Immature natural killer cell (primary cell): ENCODE measurements at regions not wholly inside any gene's neighbourhood (a gene's known extent, or its start where the extent isn't known, plus 50 kb on each side); places are given as distances from the start of the nearest gene placed in this dataset.

Source experiments
- DNase-seq, 3 donors: peaks; one replicate each; pipeline ENCODE4 v3.0.0; 2022; ENCODE audit warnings: mixed read lengths in 1 of 3
- H3K27ac Mint-ChIP-seq, 6 donors: one replicate each; pipeline ENCODE4 v1.8.0; 2020; ENCODE audit warnings: mixed read lengths in 6 of 6, mild to moderate bottlenecking in 5 of 6, inconsistent platforms in 4 of 6, moderate library complexity in 3 of 6
- H3K27me3 Mint-ChIP-seq, 3 donors: one replicate each; pipeline ENCODE4 v1.8.0; 2020 to 2021; ENCODE audit warnings: low read depth in 3 of 3, mild to moderate bottlenecking in 3 of 3, mixed read lengths in 3 of 3, moderate library complexity in 3 of 3, inconsistent platforms in 1 of 3
- H3K36me3 Mint-ChIP-seq, 3 donors: one replicate each; pipeline ENCODE4 v1.8.0; 2020; ENCODE audit warnings: mixed read lengths in 3 of 3, inconsistent platforms in 2 of 3, mild to moderate bottlenecking in 2 of 3
- H3K4me1 Mint-ChIP-seq, 2 donors: one replicate each; pipeline ENCODE4 v1.8.0; 2020; ENCODE audit warnings: inconsistent platforms in 2 of 2, mild to moderate bottlenecking in 2 of 2, mixed read lengths in 2 of 2, moderate library complexity in 1 of 2
- H3K4me3 Mint-ChIP-seq, 5 donors: one replicate each; pipeline ENCODE4 v1.8.0; 2020; ENCODE audit warnings: mild to moderate bottlenecking in 5 of 5, mixed read lengths in 5 of 5, inconsistent platforms in 3 of 5, moderate library complexity in 3 of 5
- H3K9me3 Mint-ChIP-seq, 6 donors: one replicate each; pipeline ENCODE4 v1.8.0; 2020; ENCODE audit warnings: mild to moderate bottlenecking in 6 of 6, mixed read lengths in 6 of 6, inconsistent platforms in 4 of 6, moderate library complexity in 3 of 6

DNA sequence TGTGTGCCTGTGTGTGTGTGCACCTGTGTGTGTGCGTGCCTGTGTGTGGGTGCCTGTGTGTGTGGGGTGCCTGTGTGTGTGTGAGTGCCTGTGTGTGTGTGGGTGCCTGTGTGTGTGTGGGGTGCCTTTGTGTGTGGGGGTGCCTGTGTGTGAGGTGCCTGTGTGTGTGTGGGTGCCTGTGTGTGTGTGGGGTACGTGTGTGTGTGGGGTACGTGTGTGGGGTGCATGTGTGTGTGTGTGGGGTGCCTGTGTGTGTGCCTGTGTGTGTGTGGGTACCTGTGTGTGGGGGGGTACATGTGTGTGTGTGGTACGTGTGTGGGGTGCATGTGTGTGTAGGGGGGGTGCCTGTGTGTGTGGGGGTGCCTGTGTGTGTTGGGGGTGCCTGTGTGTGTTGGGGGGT, 73.4 kb upstream of the HGFAC start:
- Mint-ChIP-seq H3K27ac (peak overlapping the region in 1 of 6 donors; percentile 9), H3K4me1 (peaks cover 29 to 38% of the 10 kb centered on the region in 2 donors), H3K36me3 (no peaks in the 10 kb centered on the region), H3K9me3 (no peaks in the 10 kb centered on the region), H3K27me3 (peaks cover 0 to 4% (median 2%) of the 10 kb centered on the region in 3 donors), H3K4me3 (peak overlapping the region in 1 of 5 donors; percentile 61)
- DNase-seq, result no peak

DNA sequence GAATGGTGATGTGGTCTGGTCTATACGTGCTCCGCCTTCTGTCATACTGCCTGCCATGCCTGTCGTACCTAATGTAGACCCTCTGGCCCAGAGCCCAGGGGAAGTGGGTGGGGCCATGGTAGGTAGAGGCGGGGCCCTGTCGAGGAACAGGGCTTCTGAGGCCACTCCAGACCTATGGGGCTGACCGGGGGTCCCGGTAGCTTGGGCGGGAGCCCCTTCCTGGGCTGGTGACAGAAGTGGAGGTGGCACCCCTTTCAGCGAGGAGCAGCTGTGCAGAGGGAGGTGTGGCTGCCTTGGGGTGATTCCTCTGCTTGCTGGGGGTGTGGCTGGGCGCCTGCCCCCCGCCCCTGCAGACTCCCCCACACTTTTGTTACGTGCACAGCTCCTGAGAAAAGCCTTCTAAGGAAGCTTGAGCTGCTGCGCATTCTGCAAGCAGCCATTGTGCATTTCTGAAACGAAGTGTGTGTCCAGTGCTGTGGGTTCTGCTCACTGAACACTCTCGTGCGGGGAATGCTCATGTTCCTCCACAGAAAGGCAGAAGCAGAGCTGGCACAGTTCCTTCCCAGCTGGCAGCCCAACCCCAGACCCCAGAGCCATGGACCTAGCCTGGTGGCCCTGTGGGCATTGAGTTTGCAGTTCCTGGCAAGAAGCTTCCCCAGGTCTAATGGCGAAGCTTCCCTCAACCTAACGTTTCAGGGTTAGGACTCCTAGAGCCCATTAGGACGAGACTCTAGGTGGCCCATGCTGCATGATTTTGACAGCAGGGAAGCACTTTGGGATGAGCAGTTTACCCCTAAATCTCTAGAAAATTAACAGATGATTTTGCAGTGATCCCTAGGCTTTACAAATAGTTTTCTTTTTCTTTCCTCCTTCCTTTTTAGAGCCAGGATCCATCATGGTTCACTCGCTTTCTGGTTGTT, 72.7 kb upstream of the HGFAC start:
- Mint-ChIP-seq H3K4me1 (peaks cover 35 to 46% of the 10 kb centered on the region in 2 donors), H3K27ac (peak overlapping the region in 4 of 6 donors; percentile 14 to 67 (median 36)), H3K9me3 (no peaks in the 10 kb centered on the region), H3K36me3 (no peaks in the 10 kb centered on the region), H3K27me3 (peaks cover 0 to 4% (median 2%) of the 10 kb centered on the region in 3 donors), H3K4me3 (peak overlapping the region; percentile 69 to 84 (median 75))
- no peak for DNase-seq

DNA sequence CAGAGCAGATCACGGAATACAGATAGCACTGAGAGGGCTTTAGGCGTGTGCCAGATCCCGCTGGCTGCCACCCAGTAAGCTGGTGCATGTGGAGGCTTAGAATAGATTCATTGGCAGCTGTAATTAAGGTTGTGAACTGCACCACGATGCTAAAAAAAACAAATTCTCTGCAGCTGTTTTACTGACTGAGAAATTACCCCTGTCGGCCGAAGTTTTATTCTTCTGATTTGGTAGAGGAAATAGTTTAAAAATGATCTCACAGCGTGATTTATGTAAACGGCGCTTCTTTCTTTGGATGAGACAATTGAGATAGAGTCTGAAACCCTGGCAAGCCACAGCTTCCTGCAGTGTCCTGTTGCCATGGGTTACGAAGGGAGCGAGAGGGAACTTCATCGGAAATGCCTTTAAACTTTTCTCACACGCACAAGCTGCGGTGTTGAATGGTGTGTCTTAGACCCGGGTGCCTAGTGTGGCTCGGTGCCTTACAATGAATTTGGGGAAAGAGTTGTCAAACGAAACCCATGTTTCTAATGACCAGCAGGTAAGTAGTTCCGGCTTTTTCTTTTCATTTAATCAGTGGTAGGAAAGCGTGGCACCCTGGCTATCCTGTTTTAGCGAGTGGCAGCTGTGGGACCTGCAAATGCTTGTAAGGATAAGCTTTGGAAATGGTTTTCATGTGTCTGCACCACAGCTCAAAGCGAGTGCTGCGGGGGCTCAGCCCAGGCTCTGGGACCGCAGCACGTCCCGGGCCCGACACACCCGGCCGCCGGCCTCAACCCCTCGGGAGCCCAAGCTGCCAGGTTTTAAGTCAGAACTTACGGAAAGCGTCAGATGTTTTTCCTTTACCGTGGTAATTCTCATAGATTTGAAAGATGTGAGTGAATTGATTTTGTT, 71.7 kb upstream of the HGFAC start:
- peak; percentile 22 to 31 (median 25) for DNase-seq
- Mint-ChIP-seq H3K36me3 (peaks cover 0 to 4% (median 0%) of the 10 kb centered on the region in 3 donors), H3K9me3 (no peaks in the 10 kb centered on the region), H3K27ac (peak overlapping the region; percentile 0 to 67 (median 44)), H3K4me1 (peaks cover 38 to 50% of the 10 kb centered on the region in 2 donors), H3K4me3 (peak overlapping the region; percentile 69 to 84 (median 75)), H3K27me3 (peaks cover 0 to 4% (median 2%) of the 10 kb centered on the region in 3 donors)

DNA sequence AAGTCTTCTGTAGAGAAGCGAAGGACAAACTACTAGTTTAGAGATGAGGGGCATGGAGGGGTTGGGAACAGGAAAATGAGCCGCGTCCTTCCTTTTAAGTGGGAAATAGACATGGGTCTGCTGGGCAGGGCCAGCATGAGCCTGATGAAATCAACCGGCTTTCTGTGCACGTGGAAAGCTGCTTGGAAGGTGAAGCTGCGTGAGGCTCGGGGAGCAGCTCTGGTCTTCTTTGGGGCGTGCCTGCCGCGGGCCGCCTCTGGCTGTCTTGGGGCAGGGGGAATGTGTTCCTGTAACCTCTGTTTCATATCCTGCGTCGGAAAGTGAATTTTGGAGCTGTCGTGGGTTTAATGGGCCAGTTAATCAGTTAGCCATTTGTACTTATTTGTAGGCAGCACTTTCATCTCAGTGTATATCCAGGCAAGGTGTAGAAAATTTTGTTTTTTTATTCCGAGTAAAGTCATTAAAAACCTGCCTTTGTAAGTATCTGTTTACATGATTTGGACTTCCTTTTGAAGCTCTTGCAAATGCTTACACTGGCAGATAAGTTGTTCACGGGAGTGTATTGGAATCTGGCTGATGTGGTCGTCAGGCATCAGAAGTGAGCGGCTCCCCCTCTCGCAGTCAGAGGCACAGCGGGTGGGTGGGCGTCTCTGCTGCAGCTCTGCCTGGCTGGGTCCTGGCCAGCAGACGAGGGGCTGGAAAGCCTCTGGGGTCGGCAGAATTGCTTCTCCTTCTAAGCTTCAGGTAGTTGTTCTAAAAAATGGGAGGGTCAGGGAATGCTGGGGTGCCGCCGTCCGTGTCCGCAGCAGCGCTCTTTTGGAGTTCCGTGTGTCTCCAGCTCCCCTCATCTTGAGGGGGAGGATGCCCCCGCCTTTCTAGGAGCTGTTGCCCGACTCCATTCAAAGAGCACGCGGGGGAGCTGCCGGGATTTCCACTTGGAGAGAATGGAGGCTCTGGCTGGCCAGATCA, 70.5 kb upstream of the HGFAC start:
- Mint-ChIP-seq H3K4me3 (no peak overlapping the region), H3K27me3 (peaks cover 0 to 4% (median 2%) of the 10 kb centered on the region in 3 donors), H3K4me1 (peaks cover 38 to 50% of the 10 kb centered on the region in 2 donors), H3K9me3 (no peaks in the 10 kb centered on the region), H3K27ac (no peak overlapping the region), H3K36me3 (peaks cover 0 to 4% (median 0%) of the 10 kb centered on the region in 3 donors)
- no peak for DNase-seq

DNA sequence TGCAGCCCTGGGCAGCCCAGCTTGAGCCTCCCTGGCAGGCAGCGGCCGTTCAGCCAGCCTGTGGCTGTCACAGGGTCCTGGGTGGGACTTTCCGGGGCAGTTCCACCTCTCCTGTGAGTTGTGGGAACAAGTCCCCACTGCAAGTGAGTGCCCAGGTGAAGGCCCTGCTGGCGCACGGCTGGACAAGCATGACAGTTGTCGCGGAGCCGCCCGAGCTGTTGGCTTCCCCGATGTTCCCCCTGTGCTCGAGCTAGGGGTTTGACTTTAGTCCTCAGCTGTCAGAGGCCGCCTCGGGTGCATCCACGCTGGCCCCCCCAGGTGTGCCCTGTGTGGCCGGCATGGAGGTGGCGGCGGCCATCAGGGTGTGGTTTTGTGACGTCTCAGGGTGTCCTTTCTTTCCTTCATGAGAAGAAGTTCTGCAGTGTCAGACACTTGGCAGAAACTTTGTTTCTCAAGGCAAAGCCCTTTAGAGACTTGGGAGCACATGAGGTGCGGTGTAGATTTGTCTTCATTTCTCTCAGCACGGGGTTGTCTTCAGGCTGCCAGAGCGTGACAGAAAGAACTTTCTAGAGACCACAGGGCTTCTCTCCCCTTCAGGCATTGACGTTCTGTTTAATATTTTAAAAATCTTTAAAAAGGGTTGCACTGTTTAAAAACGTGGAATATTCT, 69.4 kb upstream of the HGFAC start:
- Mint-ChIP-seq H3K4me3 (peak overlapping the region; percentile 35 to 70 (median 52)), H3K27ac (peak overlapping the region in 1 of 6 donors; percentile 6), H3K27me3 (peaks cover 0 to 4% (median 2%) of the 10 kb centered on the region in 3 donors), H3K4me1 (peaks cover 38 to 50% of the 10 kb centered on the region in 2 donors), H3K36me3 (peaks cover 0 to 4% (median 0%) of the 10 kb centered on the region in 3 donors), H3K9me3 (no peaks in the 10 kb centered on the region)
- no peak for DNase-seq

DNA sequence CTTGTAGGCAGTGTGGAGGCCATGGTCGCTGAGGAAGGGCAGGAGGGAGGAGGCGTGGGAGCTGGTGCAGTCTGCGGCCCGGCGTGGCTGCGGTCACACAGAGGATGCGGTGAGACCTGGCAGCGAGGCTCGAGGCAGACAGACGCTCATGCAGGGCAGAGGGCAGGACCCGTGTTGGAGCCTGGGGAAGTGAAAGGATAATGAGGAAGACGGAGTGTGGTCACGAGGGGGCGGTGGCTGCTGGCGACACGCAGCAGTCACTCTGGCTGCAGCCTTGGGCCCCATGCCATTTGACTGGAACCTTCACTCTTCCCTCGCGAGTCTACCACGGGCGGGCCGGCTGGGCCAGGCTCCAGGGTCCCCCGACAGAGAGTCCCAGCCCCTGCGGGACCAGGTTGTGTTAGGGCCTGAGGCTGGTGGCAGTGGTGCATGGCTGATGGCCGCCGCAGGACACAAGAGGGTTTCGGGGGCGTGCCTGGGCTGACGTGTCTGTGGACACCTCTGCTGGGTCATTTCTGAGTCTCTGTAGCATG, 68.8 kb upstream of the HGFAC start:
- Mint-ChIP-seq H3K36me3 (peaks cover 0 to 5% (median 1%) of the 10 kb centered on the region in 3 donors), H3K4me3 (peak overlapping the region; percentile 35 to 70 (median 52)), H3K9me3 (no peaks in the 10 kb centered on the region), H3K4me1 (peaks cover 38 to 50% of the 10 kb centered on the region in 2 donors), H3K27me3 (peaks cover 0 to 4% (median 2%) of the 10 kb centered on the region in 3 donors), H3K27ac (peak overlapping the region in 1 of 6 donors; percentile 6)
- peak; percentile 12 to 55 (median 19) for DNase-seq

DNA sequence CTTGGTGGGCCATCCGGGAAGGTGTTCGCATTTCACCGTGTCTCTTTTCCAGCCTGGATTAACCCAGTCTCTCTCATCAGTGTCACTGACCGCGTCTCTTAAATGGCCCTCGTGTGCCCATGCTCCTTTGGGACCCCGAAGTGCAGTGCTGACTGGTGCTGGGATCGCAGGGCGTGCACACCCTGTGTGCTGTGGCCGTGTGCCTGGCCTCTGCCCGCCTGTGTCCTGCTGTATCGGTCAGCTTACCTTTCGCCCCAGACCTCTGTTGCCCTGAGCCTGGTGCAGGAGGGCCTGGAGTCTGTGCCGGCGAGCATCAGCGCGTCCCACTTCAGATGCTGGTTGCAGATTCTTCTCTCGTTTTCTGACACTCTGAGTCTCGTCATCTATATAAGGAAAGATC, 68.3 kb upstream of the HGFAC start:
- peak overlapping the region in 2 of 5 donors; percentile 18 to 70 for H3K4me3 Mint-ChIP-seq
- H3K27ac Mint-ChIP-seq, result peak overlapping the region in 1 of 6 donors; percentile 53
- peaks cover 34 to 50% of the 10 kb centered on the region in 2 donors for H3K4me1 Mint-ChIP-seq
- H3K9me3 Mint-ChIP-seq, result no peaks in the 10 kb centered on the region
- peaks cover 0 to 6% (median 3%) of the 10 kb centered on the region in 3 donors for H3K36me3 Mint-ChIP-seq
- peaks cover 0 to 4% (median 2%) of the 10 kb centered on the region in 3 donors for H3K27me3 Mint-ChIP-seq
- no peak for DNase-seq

DNA sequence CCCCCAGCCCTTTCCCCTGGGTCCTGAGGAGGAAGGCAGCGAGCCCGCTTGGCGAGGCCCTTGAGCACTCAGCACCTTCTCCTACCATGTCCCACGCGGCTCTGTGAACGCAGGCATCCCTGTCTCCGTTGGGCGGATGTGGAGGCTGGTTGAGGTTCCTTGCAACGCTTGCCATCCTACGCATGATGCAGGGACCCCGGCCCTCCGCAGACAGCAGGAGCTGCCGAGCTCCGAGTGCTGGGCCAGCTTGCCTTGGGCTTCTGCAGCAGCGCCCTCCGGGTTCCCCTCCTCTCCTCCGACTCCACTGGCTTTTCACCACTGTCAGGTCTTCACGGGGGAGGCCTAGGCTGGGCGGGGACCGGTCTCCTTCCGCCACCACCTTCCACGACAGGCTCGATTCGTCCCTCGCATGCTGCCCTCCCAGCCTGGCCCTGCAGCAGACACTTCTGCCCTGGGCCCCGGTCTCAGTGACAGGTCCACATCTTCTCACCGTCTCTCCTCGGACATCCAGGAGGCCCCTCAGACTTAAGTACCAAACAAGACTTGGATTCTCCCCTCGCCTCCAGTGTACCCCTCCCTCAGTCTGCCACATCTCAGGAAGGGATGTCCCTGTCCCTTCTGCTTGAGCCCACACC, 67.6 kb upstream of the HGFAC start:
- H3K36me3 Mint-ChIP-seq, result peaks cover 6% of the 10 kb centered on the region in 3 donors
- no peaks in the 10 kb centered on the region for H3K9me3 Mint-ChIP-seq
- H3K4me1 Mint-ChIP-seq, result peaks cover 30 to 50% of the 10 kb centered on the region in 2 donors
- peaks cover 0 to 2% (median 2%) of the 10 kb centered on the region in 3 donors for H3K27me3 Mint-ChIP-seq
- DNase-seq, result no peak
- H3K4me3 Mint-ChIP-seq, result peak overlapping the region in 2 of 5 donors; percentile 18 to 21
- H3K27ac Mint-ChIP-seq, result peak overlapping the region in 2 of 6 donors; percentile 39 to 53

DNA sequence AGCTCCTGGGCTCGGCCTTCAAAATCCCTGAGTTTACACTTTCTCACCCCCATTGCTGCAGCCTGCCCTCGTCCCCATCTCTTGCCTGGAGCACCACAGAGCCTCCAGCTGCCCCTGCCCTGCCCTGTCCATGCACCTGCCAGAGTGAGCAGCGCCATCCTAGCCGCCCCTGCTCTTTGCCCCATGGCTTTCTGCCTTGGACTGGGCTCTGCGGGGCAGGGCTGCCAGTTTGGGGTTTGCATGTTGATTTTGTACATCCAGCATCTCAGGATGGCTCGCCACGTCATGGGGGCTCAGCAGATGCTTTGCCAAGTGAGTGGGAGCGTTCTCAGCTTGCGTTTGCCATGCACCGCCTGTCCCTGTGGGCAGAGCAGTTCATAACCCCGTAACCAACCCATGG, 67.1 kb upstream of the HGFAC start:
- Mint-ChIP-seq H3K27ac (no peak overlapping the region), H3K36me3 (peaks cover 6 to 9% (median 6%) of the 10 kb centered on the region in 3 donors), H3K4me1 (peaks cover 25 to 44% of the 10 kb centered on the region in 2 donors), H3K27me3 (peaks cover 0 to 2% (median under 1%) of the 10 kb centered on the region in 3 donors), H3K9me3 (peaks cover 0 to 3% (median 0%) of the 10 kb centered on the region in 6 donors), H3K4me3 (no peak overlapping the region)
- no peak for DNase-seq

DNA sequence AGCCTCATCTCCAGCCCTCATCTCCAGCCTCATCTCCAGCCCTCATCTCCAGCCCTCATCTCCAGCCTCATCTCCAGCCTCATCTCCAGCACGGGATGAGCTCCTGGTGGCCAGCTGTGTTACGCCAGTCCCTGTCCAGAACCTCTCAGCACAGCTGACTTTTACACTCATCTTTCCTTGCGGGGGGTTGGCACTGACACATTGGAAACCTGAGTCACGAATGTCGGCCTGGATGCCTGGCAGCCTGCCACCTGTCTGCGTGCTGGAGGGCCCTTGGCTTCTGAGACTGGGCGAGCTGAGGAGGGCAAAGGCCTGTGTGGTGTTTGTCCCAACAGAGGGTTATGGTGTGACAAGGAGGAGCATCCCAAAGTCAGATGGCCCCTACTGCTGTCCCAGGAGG, 66.1 kb upstream of the HGFAC start:
- peaks cover 18 to 34% of the 10 kb centered on the region in 2 donors for H3K4me1 Mint-ChIP-seq
- H3K9me3 Mint-ChIP-seq, result peaks cover 0 to 7% (median under 1%) of the 10 kb centered on the region in 6 donors
- no peak overlapping the region for H3K4me3 Mint-ChIP-seq
- H3K27me3 Mint-ChIP-seq, result peaks cover 0 to 2% (median 0%) of the 10 kb centered on the region in 3 donors
- H3K36me3 Mint-ChIP-seq, result peaks cover 6 to 13% (median 6%) of the 10 kb centered on the region in 3 donors
- no peak for DNase-seq
- H3K27ac Mint-ChIP-seq, result no peak overlapping the region

DNA sequence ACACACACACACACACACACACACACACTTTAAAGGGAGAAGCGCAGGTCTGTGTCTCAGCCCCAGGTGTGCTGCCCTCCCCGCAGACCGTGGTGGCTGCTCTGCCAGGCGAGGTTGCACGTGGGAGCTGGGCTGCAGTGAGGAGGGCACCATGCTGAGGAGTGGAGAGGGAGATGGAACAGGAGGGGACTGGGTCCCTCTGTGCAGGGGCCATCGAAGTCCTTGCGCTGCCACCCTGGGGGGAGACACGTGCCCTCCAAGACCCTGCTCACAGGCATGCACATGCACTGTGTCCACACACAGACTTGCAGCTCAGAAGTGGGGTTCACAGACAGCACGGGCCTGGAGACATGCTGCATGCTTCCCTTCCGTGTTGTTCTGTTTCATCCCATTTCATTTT, 65.5 kb upstream of the HGFAC start:
- Mint-ChIP-seq H3K4me3 (no peak overlapping the region), H3K27me3 (peaks cover 0 to 2% (median 0%) of the 10 kb centered on the region in 3 donors), H3K4me1 (peaks cover 18 to 28% of the 10 kb centered on the region in 2 donors), H3K36me3 (peaks cover 6 to 13% (median 11%) of the 10 kb centered on the region in 3 donors), H3K9me3 (peaks cover 0 to 12% (median 4%) of the 10 kb centered on the region in 6 donors), H3K27ac (no peak overlapping the region)
- DNase-seq, result no peak
